Uterus (tissue), 2 donors: ENCODE measurements at regions not wholly inside any gene's neighbourhood (a gene's known extent, or its start where the extent isn't known, plus 50 kb on each side); places are given as distances from the start of the nearest gene placed in this dataset.

Experiments
- CTCF ChIP-seq, 4 experiments: fragments of 200-600 bp in 2 of 4; fragments of 450-650 bp in 2 of 4; sonication (generic) in 2 of 4; IDR thresholded peaks; one replicate each; pipeline ENCODE4 v1.5.1; 2016 to 2019; ENCODE audit warnings: antibody characterized with exemption in 4 of 4, mild to moderate bottlenecking in 2 of 4, moderate library complexity in 1 of 4
- POLR2A ChIP-seq, 2 donors: fragments of 450-650 bp; IDR thresholded peaks; one replicate each; pipeline ENCODE4 v1.6.1; 2016; ENCODE audit warnings: antibody characterized with exemption in 2 of 2, mild to moderate bottlenecking in 1 of 2, moderate library complexity in 1 of 2

- TF ChIP-seq POLR2A (IDR thresholded peaks at IDR 0.05) (no peak), CTCF (IDR thresholded peaks at IDR 0.05) (no peak)
These were observed 525.7 kb upstream of the CNTN5 start for GRCh38 chr11:98495016-98495415.
